Muscle of leg (tissue), 3 donors: ENCODE measurements at regions not wholly inside any gene's neighbourhood (a gene's known extent, or its start where the extent isn't known, plus 50 kb on each side); places are given as distances from the start of the nearest gene placed in this dataset.

Experiments used
- DNase-seq: peaks from one replicate; pipeline ENCODE4 v3.0.0; 2013
- H3K27ac ChIP-seq: one replicate; pipeline ENCODE4 v1.5.1; 2013; ENCODE audit warnings: mild to moderate bottlenecking, low read length, control low read depth
- H3K27me3 ChIP-seq: one replicate; pipeline ENCODE4 v1.6.1; 2013; ENCODE audit warnings: low read length; ENCODE audit not compliant: control insufficient read depth, insufficient read depth
- H3K36me3 ChIP-seq: one replicate; pipeline ENCODE4 v1.6.1; 2013; ENCODE audit warnings: low read length; ENCODE audit not compliant: control insufficient read depth, insufficient read depth
- H3K4me1 ChIP-seq: one replicate; pipeline ENCODE4 v1.6.1; 2013; ENCODE audit warnings: low read length; ENCODE audit not compliant: control insufficient read depth, insufficient read depth
- H3K4me3 ChIP-seq: one replicate; pipeline ENCODE4 v1.5.1; 2013; ENCODE audit warnings: low read length, control low read depth
- H3K9me3 ChIP-seq: replicated peaks from 2 replicates; pipeline ENCODE4 v1.6.1; 2013; ENCODE audit warnings: low read depth, low read length; ENCODE audit not compliant: control insufficient read depth
- WGBS: methylation state at CpG from one replicate; pipeline ENCODE4 v1.1.5; 2013; ENCODE audit warnings: missing lambda C conversion rate; ENCODE audit not compliant: insufficient coverage; 5-methylcytosine and 5-hydroxymethylcytosine counted together

- Histone ChIP-seq H3K4me3 (no peak overlapping the region), H3K36me3 (no peaks in the 10 kb centered on the region), H3K27me3 (no peaks in the 10 kb centered on the region), H3K27ac (peak overlapping the region; percentile 44), H3K4me1 (no peaks in the 10 kb centered on the region), H3K9me3 (no peaks in the 10 kb centered on the region)
- DNase-seq: peak; percentile 75
- WGBS: no CpG with 5 or more reads among the region's 4 CpGs
Observed at GRCh38 chr5:58224221-58224620, 235.7 kb downstream of the PLK2 start.

- DNase-seq: no peak
- no peak overlapping the region for H3K27ac ChIP-seq
- H3K4me3 ChIP-seq: no peak overlapping the region
- H3K4me1 ChIP-seq: no peaks in the 10 kb centered on the region
- no peaks in the 10 kb centered on the region for H3K27me3 ChIP-seq
- H3K9me3 ChIP-seq: no peaks in the 10 kb centered on the region
- H3K36me3 ChIP-seq: no peaks in the 10 kb centered on the region
Observed at GRCh38 chr5:58215364-58215763, 244.5 kb downstream of the PLK2 start.

- H3K36me3 ChIP-seq: no peaks in the 10 kb centered on the region
- no peak overlapping the region for H3K4me3 ChIP-seq
- H3K27me3 ChIP-seq: no peaks in the 10 kb centered on the region
- H3K4me1 ChIP-seq: no peaks in the 10 kb centered on the region
- H3K9me3 ChIP-seq: no peaks in the 10 kb centered on the region
- H3K27ac ChIP-seq: no peak overlapping the region
- WGBS: no CpG with 5 or more reads among the region's 1 CpG
- DNase-seq: no peak
Observed at GRCh38 chr5:58211441-58211840, 248.4 kb downstream of the PLK2 start.

GRCh38 chr5:58208674-58209073, 251.2 kb downstream of the PLK2 start:
- Histone ChIP-seq H3K9me3 (no peaks in the 10 kb centered on the region), H3K27ac (no peak overlapping the region)
- no peak for DNase-seq

GRCh38 chr5:58207076-58207475, 252.8 kb downstream of the PLK2 start:
- Histone ChIP-seq H3K9me3 (no peaks in the 10 kb centered on the region), H3K36me3 (no peaks in the 10 kb centered on the region), H3K27ac (no peak overlapping the region), H3K27me3 (no peaks in the 10 kb centered on the region), H3K4me1 (no peaks in the 10 kb centered on the region), H3K4me3 (no peak overlapping the region)
- no peak for DNase-seq
- WGBS: no CpG with 5 or more reads among the region's 1 CpG

More at GRCh38 chr5:58208674-58209073, 251.2 kb downstream of the PLK2 start:
- no peaks in the 10 kb centered on the region for H3K27me3 ChIP-seq
- no CpG with 5 or more reads among the region's 7 CpGs for WGBS
- H3K4me3 ChIP-seq: no peak overlapping the region
- H3K36me3 ChIP-seq: no peaks in the 10 kb centered on the region
- no peaks in the 10 kb centered on the region for H3K4me1 ChIP-seq

- Histone ChIP-seq H3K9me3 (peaks cover 4% of the 10 kb centered on the region), H3K36me3 (no peaks in the 10 kb centered on the region), H3K4me1 (no peaks in the 10 kb centered on the region), H3K4me3 (no peak overlapping the region), H3K27me3 (no peaks in the 10 kb centered on the region), H3K27ac (no peak overlapping the region)
- DNase-seq: no peak
- 82% methylated on average over 2 of the region's 3 CpGs for WGBS
Observed at GRCh38 chr5:58204966-58205365, 254.9 kb downstream of the PLK2 start.

- DNase-seq: no peak
- Histone ChIP-seq H3K4me3 (no peak overlapping the region), H3K27ac (no peak overlapping the region), H3K27me3 (no peaks in the 10 kb centered on the region), H3K36me3 (no peaks in the 10 kb centered on the region), H3K9me3 (peaks cover 4% of the 10 kb centered on the region), H3K4me1 (no peaks in the 10 kb centered on the region)
- WGBS: 67% methylated on average over 1 of the region's 2 CpGs
Observed at GRCh38 chr5:58202941-58203444, 256.9 kb downstream of the PLK2 start.

GRCh38 chr5:58201922-58202648, 257.8 kb downstream of the PLK2 start:
- Histone ChIP-seq H3K4me3 (no peak overlapping the region), H3K27ac (no peak overlapping the region), H3K27me3 (no peaks in the 10 kb centered on the region), H3K4me1 (no peaks in the 10 kb centered on the region), H3K36me3 (no peaks in the 10 kb centered on the region), H3K9me3 (peaks cover 4% of the 10 kb centered on the region)
- 93% methylated on average over 4 of the region's 6 CpGs for WGBS
- DNase-seq: no peak

GRCh38 chr5:58200451-58200850, 259.4 kb downstream of the PLK2 start:
- Histone ChIP-seq H3K36me3 (no peaks in the 10 kb centered on the region), H3K4me1 (no peaks in the 10 kb centered on the region), H3K4me3 (no peak overlapping the region), H3K9me3 (peaks cover 9% of the 10 kb centered on the region), H3K27me3 (no peaks in the 10 kb centered on the region), H3K27ac (no peak overlapping the region)
- no peak for DNase-seq
- WGBS: 100% methylated on average over 1 of the region's 1 CpG

GRCh38 chr5:58199087-58199486, 260.8 kb downstream of the PLK2 start:
- no peaks in the 10 kb centered on the region for H3K4me1 ChIP-seq
- WGBS: no CpG with 5 or more reads among the region's 2 CpGs
- no peaks in the 10 kb centered on the region for H3K36me3 ChIP-seq
- H3K4me3 ChIP-seq: no peak overlapping the region
- H3K27me3 ChIP-seq: no peaks in the 10 kb centered on the region
- peaks cover 9% of the 10 kb centered on the region for H3K9me3 ChIP-seq
- no peak overlapping the region for H3K27ac ChIP-seq
- no peak for DNase-seq

GRCh38 chr5:58198330-58198729, 261.6 kb downstream of the PLK2 start:
- Histone ChIP-seq H3K27me3 (no peaks in the 10 kb centered on the region), H3K9me3 (peaks cover 9% of the 10 kb centered on the region), H3K4me3 (no peak overlapping the region), H3K27ac (no peak overlapping the region), H3K4me1 (no peaks in the 10 kb centered on the region), H3K36me3 (no peaks in the 10 kb centered on the region)
- 67% methylated on average over 1 of the region's 2 CpGs for WGBS
- DNase-seq: no peak
